NT2/D1 (cell line): ENCODE measurements at regions not wholly inside any gene's neighbourhood (a gene's known extent, or its start where the extent isn't known, plus 50 kb on each side); places are given as distances from the start of the nearest gene placed in this dataset.

Experiments used
- SUZ12 ChIP-seq: IDR thresholded peaks from 2 replicates; pipeline ENCODE4 v1.6.1; 2011; ENCODE audit not compliant: insufficient read length, insufficient read depth; ENCODE audit errors: extremely low read depth
- ZNF274 ChIP-seq: IDR thresholded peaks from 2 replicates; pipeline ENCODE4 v1.6.1; 2011; ENCODE audit warnings: mild to moderate bottlenecking, low read depth, low read length

DNA sequence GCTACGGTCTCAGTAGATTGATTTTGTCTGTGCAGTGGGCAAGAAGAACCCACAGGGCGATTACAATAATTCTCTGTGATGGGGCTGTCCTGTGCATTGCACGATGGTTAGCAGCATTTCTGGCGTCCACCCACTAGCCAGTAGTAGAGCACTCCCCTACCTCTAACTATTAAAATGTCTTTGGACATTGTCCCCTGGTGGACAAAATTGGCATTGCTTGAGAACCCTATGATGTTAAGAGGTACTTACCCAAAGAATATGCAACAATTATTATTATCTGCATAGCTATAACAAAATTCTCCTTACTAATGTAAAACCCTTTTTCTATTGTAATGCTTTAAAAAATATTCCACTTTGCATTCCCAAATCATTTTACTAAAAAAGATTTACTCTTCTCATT lies 109.5 kb upstream of the VCX3A start:
- no peak for TF ChIP-seq SUZ12
- TF ChIP-seq ZNF274, result no peak
